Naive B cell (primary cell): ENCODE measurements at regions not wholly inside any gene's neighbourhood (a gene's known extent, or its start where the extent isn't known, plus 50 kb on each side); places are given as distances from the start of the nearest gene placed in this dataset.
"Not testable (repeated sequence)": the region's sequence is repeated elsewhere in the genome, so short reads cannot be mapped to it uniquely, and the experiment has no call there.

Experiments used
- ATAC-seq, 2 donors: fragments of 150-1000 bp; cut with Tn5 transposase; 2 replicates each; pipeline ENCODE4 v1.10.0; 2021; ENCODE audit warnings: low read depth in 2 of 2, mild to moderate bottlenecking in 2 of 2, moderate library complexity in 2 of 2
- DNase-seq: peaks from one replicate; pipeline ENCODE4 v3.0.0; 2022
- H3K27ac Mint-ChIP-seq, 6 donors: one replicate each; pipeline ENCODE4 v1.8.0; 2020 to 2022; ENCODE audit warnings: mild to moderate bottlenecking in 6 of 6, mixed read lengths in 6 of 6, moderate library complexity in 5 of 6, inconsistent platforms in 2 of 6
- H3K27me3 Mint-ChIP-seq, 3 donors: one replicate each; pipeline ENCODE4 v1.8.0; 2021 to 2022; ENCODE audit warnings: mixed read lengths in 3 of 3, mild to moderate bottlenecking in 1 of 3
- H3K36me3 Mint-ChIP-seq, 2 donors: one replicate each; pipeline ENCODE4 v1.8.0; 2020 to 2022; ENCODE audit warnings: mixed read lengths in 2 of 2, inconsistent platforms in 1 of 2, mild to moderate bottlenecking in 1 of 2
- H3K4me1 Mint-ChIP-seq, 3 donors: one replicate each; pipeline ENCODE4 v1.8.0; 2020 to 2022; ENCODE audit warnings: mixed read lengths in 3 of 3, inconsistent platforms in 1 of 3, mild to moderate bottlenecking in 1 of 3, moderate library complexity in 1 of 3
- H3K4me3 Mint-ChIP-seq, 8 donors: one replicate each; pipeline ENCODE4 v1.8.0; 2020 to 2022; ENCODE audit warnings: mild to moderate bottlenecking in 8 of 8, mixed read lengths in 8 of 8, moderate library complexity in 8 of 8, inconsistent platforms in 2 of 8
- H3K9me3 Mint-ChIP-seq, 7 donors: one replicate each; pipeline ENCODE4 v1.8.0; 2020 to 2022; ENCODE audit warnings: mixed read lengths in 7 of 7, mild to moderate bottlenecking in 5 of 7, inconsistent platforms in 2 of 7, moderate library complexity in 1 of 7

GRCh38 chr3:159731254-159731653 lies 257.4 kb upstream of the IL12A start:
- Mint-ChIP-seq H3K9me3 (no peaks in the 10 kb centered on the region), H3K27me3 (peaks cover 3 to 15% (median 6%) of the 10 kb centered on the region in 3 donors), H3K36me3 (no peaks in the 10 kb centered on the region), H3K27ac (no peak overlapping the region), H3K4me3 (no peak overlapping the region), H3K4me1 (no peaks in the 10 kb centered on the region)
- no peak for DNase-seq
- no peak for ATAC-seq

DNA sequence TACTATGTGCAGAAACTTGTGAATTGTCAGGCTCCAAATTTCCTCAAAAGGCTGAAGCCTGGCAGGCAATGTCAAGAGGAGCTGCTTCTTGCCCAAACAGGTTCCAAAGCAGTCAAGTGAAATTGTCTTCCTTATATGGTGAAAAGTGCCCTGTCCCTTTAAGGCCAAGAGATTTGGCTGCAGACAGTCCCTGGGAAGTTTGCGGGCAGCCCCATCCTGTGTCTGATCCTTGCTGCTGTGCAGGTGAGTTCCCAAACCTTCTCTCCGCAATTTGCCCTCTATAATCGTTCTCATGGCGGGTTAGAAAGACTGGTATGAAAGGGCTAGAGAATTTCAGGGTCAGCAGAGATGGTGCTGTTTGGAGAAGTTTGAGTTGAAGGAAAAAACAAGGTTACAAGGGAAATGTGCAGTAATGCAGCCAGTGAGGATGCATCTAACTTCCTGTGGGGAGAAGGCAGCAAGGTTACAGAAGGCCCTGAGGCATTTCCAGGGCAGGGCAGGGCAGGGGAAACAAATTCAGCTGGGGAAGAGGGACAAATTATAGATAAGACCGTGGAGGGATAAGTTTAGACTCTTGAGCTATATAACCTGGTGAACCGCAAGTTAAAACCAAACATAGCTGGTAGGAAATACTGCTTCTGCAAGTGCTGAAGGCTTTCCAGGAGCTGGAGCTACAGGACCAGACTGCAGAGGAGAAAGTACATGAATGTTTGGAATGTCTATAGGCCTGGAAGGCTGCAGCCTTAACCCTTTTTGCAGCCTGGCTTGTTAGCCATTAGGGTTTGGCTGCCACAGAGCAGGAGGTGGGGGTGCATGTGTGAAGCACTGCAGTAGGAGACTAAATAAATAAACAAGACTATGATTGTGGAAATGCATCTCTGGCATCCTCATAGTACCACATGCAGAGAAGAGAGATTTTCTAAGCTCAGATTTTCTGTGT lies 256.2 kb upstream of the IL12A start:
- Mint-ChIP-seq H3K4me1 (no peaks in the 10 kb centered on the region), H3K27me3 (peaks cover 3 to 8% (median 6%) of the 10 kb centered on the region in 3 donors), H3K4me3 (no peak overlapping the region), H3K9me3 (peaks cover 0 to 3% (median 0%) of the 10 kb centered on the region in 7 donors), H3K36me3 (no peaks in the 10 kb centered on the region), H3K27ac (peak overlapping the region in 1 of 6 donors; percentile 67)
- no peak for DNase-seq
- no peak for ATAC-seq

GRCh38 chr3:159733194-159733860 lies 255.3 kb upstream of the IL12A start:
- peaks cover 3 to 11% (median 6%) of the 10 kb centered on the region in 3 donors for H3K27me3 Mint-ChIP-seq

DNA sequence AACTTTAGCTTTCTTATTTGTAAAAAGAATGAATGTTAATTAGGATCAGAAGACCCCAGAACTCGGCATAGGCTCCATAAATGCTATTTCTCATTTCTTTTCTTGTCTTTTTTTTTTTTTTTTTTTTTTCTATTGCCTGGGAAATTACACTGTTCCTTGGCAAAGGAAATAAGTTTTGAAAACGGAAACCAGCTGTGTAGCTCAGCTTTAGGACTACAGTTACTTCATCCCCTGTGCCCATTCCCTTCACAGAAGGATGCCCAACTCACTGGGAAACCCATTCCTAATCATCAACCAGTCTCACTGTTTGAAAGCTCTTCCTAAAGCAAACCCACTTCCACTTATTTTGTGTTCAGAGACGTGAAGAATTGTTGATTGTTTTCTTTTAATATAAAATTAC lies 254.0 kb upstream of the IL12A start:
- H3K4me1 Mint-ChIP-seq = no peaks in the 10 kb centered on the region
- H3K4me3 Mint-ChIP-seq = no peak overlapping the region
- peaks cover 3 to 12% (median 7%) of the 10 kb centered on the region in 3 donors for H3K27me3 Mint-ChIP-seq
- ATAC-seq (no peak), DNase-seq (no peak)
- H3K36me3 Mint-ChIP-seq = no peaks in the 10 kb centered on the region
- H3K9me3 Mint-ChIP-seq = peaks cover 0 to 3% (median 0%) of the 10 kb centered on the region in 7 donors
- no peak overlapping the region for H3K27ac Mint-ChIP-seq

More at GRCh38 chr3:159733194-159733860, 255.3 kb upstream of the IL12A start:
- DNase-seq (no peak), ATAC-seq (no peak)
- peaks cover 0 to 3% (median 0%) of the 10 kb centered on the region in 7 donors for H3K9me3 Mint-ChIP-seq
- H3K36me3 Mint-ChIP-seq = no peaks in the 10 kb centered on the region
- H3K4me1 Mint-ChIP-seq = no peaks in the 10 kb centered on the region
- no peak overlapping the region for H3K27ac Mint-ChIP-seq
- H3K4me3 Mint-ChIP-seq = no peak overlapping the region

GRCh38 chr3:159739166-159739565 lies 249.5 kb upstream of the IL12A start:
- Mint-ChIP-seq H3K27ac (no peak overlapping the region), H3K36me3 (no peaks in the 10 kb centered on the region), H3K27me3 (peaks cover 8 to 21% (median 16%) of the 10 kb centered on the region in 3 donors), H3K9me3 (peaks cover 0 to 3% (median 0%) of the 10 kb centered on the region in 7 donors), H3K4me1 (no peaks in the 10 kb centered on the region), H3K4me3 (no peak overlapping the region)
- ATAC-seq (no peak), DNase-seq (no peak)

DNA sequence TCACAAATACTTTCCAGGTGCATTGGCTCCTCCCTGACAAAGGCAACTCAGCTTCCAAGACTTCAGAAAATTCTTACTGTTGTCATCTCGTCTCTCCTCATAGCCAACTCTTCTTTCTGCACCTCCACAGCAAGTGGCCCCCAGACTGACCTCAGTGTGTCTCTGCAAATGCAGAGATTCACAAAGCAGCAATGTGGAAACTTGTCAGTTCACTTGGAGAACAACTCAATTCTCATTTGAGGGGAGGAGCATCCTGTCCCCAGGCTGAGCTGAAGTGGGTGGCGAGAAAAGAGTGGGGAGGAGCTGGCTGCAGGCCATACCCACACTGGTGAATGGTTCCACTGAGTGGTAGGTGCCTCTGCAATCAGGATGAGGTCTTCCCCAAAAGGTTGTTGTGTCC lies 248.7 kb upstream of the IL12A start:
- Mint-ChIP-seq H3K9me3 (peaks cover 0 to 3% (median 0%) of the 10 kb centered on the region in 7 donors), H3K4me1 (no peaks in the 10 kb centered on the region), H3K27ac (no peak overlapping the region), H3K36me3 (no peaks in the 10 kb centered on the region), H3K27me3 (peaks cover 8 to 17% (median 16%) of the 10 kb centered on the region in 3 donors), H3K4me3 (no peak overlapping the region)
- ATAC-seq = no peak
- DNase-seq = no peak

- ATAC-seq (no peak), DNase-seq (no peak)
- H3K4me3 Mint-ChIP-seq = no peak overlapping the region
- H3K9me3 Mint-ChIP-seq = peaks cover 0 to 3% (median 0%) of the 10 kb centered on the region in 7 donors
- H3K27ac Mint-ChIP-seq = no peak overlapping the region
- no peaks in the 10 kb centered on the region for H3K36me3 Mint-ChIP-seq
- H3K27me3 Mint-ChIP-seq = peaks cover 18 to 29% (median 27%) of the 10 kb centered on the region in 3 donors
- H3K4me1 Mint-ChIP-seq = no peaks in the 10 kb centered on the region
Measured at GRCh38 chr3:159741281-159741680, 247.4 kb upstream of the IL12A start.

GRCh38 chr3:159748425-159748824 lies 240.2 kb upstream of the IL12A start:
- Mint-ChIP-seq H3K4me1 (no peaks in the 10 kb centered on the region), H3K4me3 (no peak overlapping the region), H3K36me3 (no peaks in the 10 kb centered on the region), H3K9me3 (peaks cover 0 to 4% (median under 1%) of the 10 kb centered on the region in 7 donors), H3K27ac (no peak overlapping the region), H3K27me3 (peaks cover 15 to 29% (median 25%) of the 10 kb centered on the region in 3 donors)
- ATAC-seq (no peak), DNase-seq (no peak)

DNA sequence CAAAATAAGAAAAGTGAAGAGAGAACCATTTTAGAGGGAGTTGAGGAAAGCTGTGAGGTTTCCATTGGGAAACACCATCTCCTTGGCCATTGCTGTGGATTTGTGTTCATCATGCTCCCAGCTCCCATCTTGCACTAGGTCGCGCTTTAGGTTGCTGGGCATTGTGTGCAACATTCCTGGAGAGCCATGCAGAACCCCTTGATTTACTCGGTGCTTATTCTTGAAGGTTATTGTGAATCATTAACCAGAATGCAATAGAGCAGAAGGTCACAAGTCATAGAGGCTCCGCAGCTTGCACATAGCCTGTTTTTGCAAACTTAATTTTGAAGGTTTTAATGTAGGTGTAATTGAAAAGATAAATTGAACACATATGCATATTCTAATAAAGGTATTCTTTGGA lies 239.2 kb upstream of the IL12A start:
- Mint-ChIP-seq H3K4me1 (no peaks in the 10 kb centered on the region), H3K36me3 (peaks cover 0 to under 1% of the 10 kb centered on the region in 2 donors), H3K9me3 (peaks cover under 1 to 6% (median 2%) of the 10 kb centered on the region in 7 donors), H3K27me3 (peaks cover 15 to 33% (median 31%) of the 10 kb centered on the region in 3 donors), H3K27ac (no peak overlapping the region), H3K4me3 (no peak overlapping the region)
- DNase-seq (no peak), ATAC-seq (no peak)

GRCh38 chr3:159751146-159751545 lies 237.5 kb upstream of the IL12A start:
- Mint-ChIP-seq H3K36me3 (peaks cover 0 to 4% of the 10 kb centered on the region in 2 donors), H3K27ac (no peak overlapping the region), H3K4me1 (no peaks in the 10 kb centered on the region), H3K9me3 (peaks cover 2 to 18% (median 10%) of the 10 kb centered on the region in 7 donors), H3K27me3 (peaks cover 6 to 23% (median 20%) of the 10 kb centered on the region in 3 donors), H3K4me3 (no peak overlapping the region)
- DNase-seq (no peak), ATAC-seq (no peak)

DNA sequence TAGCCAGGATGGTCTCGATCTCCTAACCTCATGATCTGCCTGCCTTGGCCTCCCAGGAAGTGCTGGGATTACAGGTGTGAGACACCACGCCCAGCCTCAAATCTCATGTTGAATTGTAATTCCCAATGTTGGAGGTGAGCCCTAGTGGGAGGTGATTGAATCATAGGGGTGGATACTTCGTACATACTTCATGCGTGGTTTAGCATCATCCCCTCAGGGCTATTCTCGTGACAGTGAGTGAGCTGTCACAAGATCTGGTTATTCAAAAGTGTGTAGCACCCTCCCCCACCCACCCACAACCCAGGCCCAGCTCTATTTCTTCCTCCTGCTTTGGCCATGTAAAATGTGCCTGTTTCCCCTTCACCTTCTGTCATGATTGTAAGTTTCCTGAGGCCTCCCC lies 236.9 kb upstream of the IL12A start:
- H3K27me3 Mint-ChIP-seq = peaks cover 5 to 17% (median 14%) of the 10 kb centered on the region in 3 donors

GRCh38 chr3:159756279-159757207 lies 232.1 kb upstream of the IL12A start:
- H3K4me3 Mint-ChIP-seq = peak overlapping the region in 1 of 8 donors; percentile 29
- H3K36me3 Mint-ChIP-seq, DNase-seq, H3K4me1 Mint-ChIP-seq, ATAC-seq, H3K27ac Mint-ChIP-seq: not testable (repeated sequence)
- peaks cover 6 to 26% (median 19%) of the 10 kb centered on the region in 7 donors for H3K9me3 Mint-ChIP-seq
- H3K27me3 Mint-ChIP-seq = peaks cover 12 to 26% (median 21%) of the 10 kb centered on the region in 3 donors

More for the DNA sequence above, 236.9 kb upstream of the IL12A start:
- DNase-seq (no peak), ATAC-seq (no peak)
- Mint-ChIP-seq H3K36me3 (peaks cover 3 to 4% of the 10 kb centered on the region in 2 donors), H3K9me3 (peaks cover 4 to 24% (median 14%) of the 10 kb centered on the region in 7 donors), H3K27ac (no peak overlapping the region), H3K4me3 (no peak overlapping the region), H3K4me1 (no peaks in the 10 kb centered on the region)
